Mesodermal cell (in vitro differentiated cells): ENCODE measurements at regions not wholly inside any gene's neighbourhood (a gene's known extent, or its start where the extent isn't known, plus 50 kb on each side); places are given as distances from the start of the nearest gene placed in this dataset.
"Not testable (repeated sequence)": the region's sequence is repeated elsewhere in the genome, so short reads cannot be mapped to it uniquely, and the experiment has no call there.

ENCODE experiments used
- H3K27ac ChIP-seq: 2 replicates; pipeline ENCODE4 v1.7.0; 2013; ENCODE audit warnings: mild to moderate bottlenecking, low read depth, low read length, moderate library complexity; ENCODE audit not compliant: severe bottlenecking
- H3K36me3 ChIP-seq: 2 replicates; pipeline ENCODE4 v1.7.1; 2013; ENCODE audit warnings: mild to moderate bottlenecking, low read length, moderate library complexity; ENCODE audit not compliant: control insufficient read depth, insufficient read depth
- H3K4me1 ChIP-seq: one replicate; pipeline ENCODE4 v1.7.1; 2013; ENCODE audit warnings: mild to moderate bottlenecking, low read length; ENCODE audit not compliant: insufficient read depth, control insufficient read depth, poor library complexity, severe bottlenecking
- H3K4me3 ChIP-seq: 2 replicates; pipeline ENCODE4 v1.7.0; 2013; ENCODE audit warnings: low read length, control low read depth, mild to moderate bottlenecking; ENCODE audit not compliant: insufficient read depth, poor library complexity, severe bottlenecking; ENCODE audit errors: extremely low read depth
- H3K9me3 ChIP-seq: 2 replicates; pipeline ENCODE4 v1.7.1; 2013; ENCODE audit warnings: mild to moderate bottlenecking, low read length, moderate library complexity; ENCODE audit not compliant: control insufficient read depth
- WGBS, 2 experiments: methylation state at CpG; one replicate each; pipeline ENCODE4 v1.1.5; 2013; ENCODE audit warnings: missing lambda C conversion rate in 2 of 2; ENCODE audit not compliant: insufficient coverage in 2 of 2; 5-methylcytosine and 5-hydroxymethylcytosine counted together

GRCh38 chr7:82676777-82677463, 233.3 kb upstream of the CACNA2D1 start:
- Histone ChIP-seq H3K27ac (no peak overlapping the region), H3K36me3 (no peaks in the 10 kb centered on the region), H3K4me3 (no peak overlapping the region), H3K9me3 (no peaks in the 10 kb centered on the region), H3K4me1 (peaks cover 14% of the 10 kb centered on the region)
- no CpG with 5 or more reads among the region's 5 CpGs for WGBS, 2 experiments

GRCh38 chr7:82675396-82675795, 231.8 kb upstream of the CACNA2D1 start:
- Histone ChIP-seq H3K27ac (no peak overlapping the region), H3K9me3 (no peaks in the 10 kb centered on the region), H3K4me3 (no peak overlapping the region), H3K4me1 (peaks cover 14% of the 10 kb centered on the region), H3K36me3 (no peaks in the 10 kb centered on the region)
- WGBS, 2 experiments, result no CpG with 5 or more reads among the region's 2 CpGs

- WGBS, 2 experiments, result no CpG with 5 or more reads among the region's 1 CpG
- peaks cover 14% of the 10 kb centered on the region for H3K4me1 ChIP-seq
- no peak overlapping the region for H3K4me3 ChIP-seq
- H3K27ac ChIP-seq, result no peak overlapping the region
- H3K36me3 ChIP-seq, result no peaks in the 10 kb centered on the region
- H3K9me3 ChIP-seq, result no peaks in the 10 kb centered on the region
Measured at GRCh38 chr7:82674268-82674667, 230.7 kb upstream of the CACNA2D1 start.

- H3K4me1 ChIP-seq, result peaks cover 1% of the 10 kb centered on the region
- H3K4me3 ChIP-seq, result no peak overlapping the region
- WGBS, 2 experiments, result no CpG with 5 or more reads among the region's 2 CpGs
- no peaks in the 10 kb centered on the region for H3K36me3 ChIP-seq
- no peaks in the 10 kb centered on the region for H3K9me3 ChIP-seq
- H3K27ac ChIP-seq, result no peak overlapping the region
Measured at GRCh38 chr7:82672078-82672477, 228.5 kb upstream of the CACNA2D1 start.

GRCh38 chr7:82669141-82669540, 225.6 kb upstream of the CACNA2D1 start:
- Histone ChIP-seq H3K4me1 (no peaks in the 10 kb centered on the region), H3K4me3 (no peak overlapping the region), H3K9me3 (no peaks in the 10 kb centered on the region), H3K27ac (no peak overlapping the region), H3K36me3 (no peaks in the 10 kb centered on the region)
- WGBS, 2 experiments, result 100% methylated on average over 1 of the region's 1 CpG

GRCh38 chr7:82668676-82669075, 225.1 kb upstream of the CACNA2D1 start:
- H3K4me3 ChIP-seq, result no peak overlapping the region
- H3K36me3 ChIP-seq, result no peaks in the 10 kb centered on the region
- no peaks in the 10 kb centered on the region for H3K4me1 ChIP-seq
- H3K27ac ChIP-seq, result no peak overlapping the region
- 88 to 100% methylated on average over 1 of the region's 2 CpGs for WGBS, 2 experiments
- no peaks in the 10 kb centered on the region for H3K9me3 ChIP-seq

GRCh38 chr7:82665966-82666507, 222.5 kb upstream of the CACNA2D1 start:
- Histone ChIP-seq H3K9me3 (no peaks in the 10 kb centered on the region), H3K36me3 (no peaks in the 10 kb centered on the region), H3K27ac (no peak overlapping the region), H3K4me1 (no peaks in the 10 kb centered on the region), H3K4me3 (no peak overlapping the region)
- WGBS, 2 experiments, result 78 to 100% methylated on average over 3 to 4 of the region's 5 CpGs

- no peak overlapping the region for H3K27ac ChIP-seq
- H3K4me3 ChIP-seq, result no peak overlapping the region
- H3K36me3 ChIP-seq, result no peaks in the 10 kb centered on the region
- H3K9me3 ChIP-seq, result no peaks in the 10 kb centered on the region
- no CpG with 5 or more reads among the region's 1 CpG for WGBS, 2 experiments
- no peaks in the 10 kb centered on the region for H3K4me1 ChIP-seq
Measured at GRCh38 chr7:82655965-82656364, 212.4 kb upstream of the CACNA2D1 start.

- WGBS, 2 experiments, result 90 to 91% methylated on average over 9 to 10 of the region's 10 CpGs
- H3K27ac ChIP-seq, H3K4me3 ChIP-seq, H3K9me3 ChIP-seq, H3K36me3 ChIP-seq, H3K4me1 ChIP-seq: not testable (repeated sequence)
Measured at GRCh38 chr7:82650095-82650494, 206.5 kb upstream of the CACNA2D1 start.

- H3K27ac ChIP-seq, result no peak overlapping the region
- H3K4me3 ChIP-seq, result no peak overlapping the region
- H3K4me1 ChIP-seq, result peaks cover 5% of the 10 kb centered on the region
- no peaks in the 10 kb centered on the region for H3K9me3 ChIP-seq
- 88 to 100% methylated on average over 1 of the region's 1 CpG for WGBS, 2 experiments
- H3K36me3 ChIP-seq, result no peaks in the 10 kb centered on the region
Measured at GRCh38 chr7:82633592-82633991, 190.0 kb upstream of the CACNA2D1 start.

GRCh38 chr7:82631998-82632397, 188.4 kb upstream of the CACNA2D1 start:
- peaks cover 5% of the 10 kb centered on the region for H3K4me1 ChIP-seq
- H3K9me3 ChIP-seq, result no peaks in the 10 kb centered on the region
- WGBS, 2 experiments, result 80 to 100% methylated on average over 1 to 2 of the region's 3 CpGs
- no peaks in the 10 kb centered on the region for H3K36me3 ChIP-seq
- no peak overlapping the region for H3K27ac ChIP-seq
- no peak overlapping the region for H3K4me3 ChIP-seq
